NCI-H510A (cell line): ENCODE measurements at regions not wholly inside any gene's neighbourhood (a gene's known extent, or its start where the extent isn't known, plus 50 kb on each side); places are given as distances from the start of the nearest gene placed in this dataset.

Experiments
- DNase-seq: peaks from one replicate; lab custom pipeline; 2025; lab: John Stamatoyannopoulos, UW

GRCh38 chr18:40058811-40059570, 1896.0 kb upstream of the PIK3C3 start:
- DNase-seq, result no peak

- DNase-seq, result no peak
These were observed 1898.8 kb upstream of the PIK3C3 start for GRCh38 chr18:40056079-40056692.

GRCh38 chr18:40055262-40055661, 1899.8 kb upstream of the PIK3C3 start:
- no peak for DNase-seq

GRCh38 chr18:40049716-40050115, 1905.3 kb upstream of the PIK3C3 start:
- no peak for DNase-seq

- no peak for DNase-seq
These were observed 1906.0 kb upstream of the PIK3C3 start for GRCh38 chr18:40048886-40049650.

GRCh38 chr18:40048253-40048652, 1906.8 kb upstream of the PIK3C3 start:
- no peak for DNase-seq

GRCh38 chr18:40046596-40046995, 1908.4 kb upstream of the PIK3C3 start:
- no peak for DNase-seq

- no peak for DNase-seq
These were observed 1913.1 kb upstream of the PIK3C3 start for GRCh38 chr18:40041951-40042350.

GRCh38 chr18:40040574-40040973, 1914.5 kb upstream of the PIK3C3 start:
- no peak for DNase-seq

- no peak for DNase-seq
These were observed 1917.7 kb upstream of the PIK3C3 start for GRCh38 chr18:40037356-40037755.

GRCh38 chr18:40036861-40037260, 1918.2 kb upstream of the PIK3C3 start:
- DNase-seq, result no peak

GRCh38 chr18:40035966-40036365, 1919.1 kb upstream of the PIK3C3 start:
- DNase-seq, result no peak

GRCh38 chr18:40032076-40032475, 1923.0 kb upstream of the PIK3C3 start:
- DNase-seq, result no peak

GRCh38 chr18:40031435-40031834, 1923.6 kb upstream of the PIK3C3 start:
- DNase-seq, result no peak

- no peak for DNase-seq
These were observed 1935.1 kb upstream of the PIK3C3 start for GRCh38 chr18:40019797-40020392.

- no peak for DNase-seq
These were observed 1936.8 kb upstream of the PIK3C3 start for GRCh38 chr18:40018266-40018665.

GRCh38 chr18:40017021-40017420, 1938.0 kb upstream of the PIK3C3 start:
- no peak for DNase-seq

- no peak for DNase-seq
These were observed 1938.6 kb upstream of the PIK3C3 start for GRCh38 chr18:40016405-40016804.

GRCh38 chr18:40013001-40013609, 1941.9 kb upstream of the PIK3C3 start:
- no peak for DNase-seq

- no peak for DNase-seq
These were observed 1943.8 kb upstream of the PIK3C3 start for GRCh38 chr18:40011201-40011600.

- no peak for DNase-seq
These were observed 1948.4 kb upstream of the PIK3C3 start for GRCh38 chr18:40006634-40007033.

- DNase-seq, result no peak
These were observed 1950.8 kb upstream of the PIK3C3 start for GRCh38 chr18:40004246-40004645.
